ENCODE measurements at regions not wholly inside any gene's neighbourhood (a gene's known extent, or its start where the extent isn't known, plus 50 kb on each side); places are given as distances from the start of the nearest gene placed in this dataset.
"Not testable (repeated sequence)": the region's sequence is repeated elsewhere in the genome, so short reads cannot be mapped to it uniquely, and the experiment has no call there.

DNA sequence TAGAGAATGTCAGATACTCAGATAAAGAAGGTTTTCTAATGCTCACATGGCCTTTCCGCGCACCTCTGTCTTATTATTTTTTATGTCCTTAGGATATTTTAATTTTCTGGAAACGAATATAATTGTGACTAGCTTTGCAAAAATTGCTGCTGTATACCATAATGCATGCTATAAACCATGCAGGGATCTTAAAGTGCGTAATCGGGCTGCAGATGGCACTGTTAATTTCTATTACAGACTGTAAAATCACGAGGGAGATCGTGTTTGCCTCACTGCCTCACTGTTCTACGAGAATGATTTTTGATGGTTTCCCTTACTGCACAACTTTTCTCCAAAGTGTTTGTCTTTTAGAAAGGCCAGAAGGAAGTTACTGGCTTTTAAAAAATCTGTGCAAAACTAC, 356.1 kb downstream of the TUSC1 start:
- H3K4me3 ChIP-seq (ENCODE audit: low read depth, low read length), result no peak overlapping the region
- no peak for DNase-seq (ENCODE audit: low read depth)
- no peak for TF ChIP-seq CTCF (IDR thresholded peaks at IDR 0.05; ENCODE audit: insufficient read depth, low read depth, low read length, missing control alignments)

DNA sequence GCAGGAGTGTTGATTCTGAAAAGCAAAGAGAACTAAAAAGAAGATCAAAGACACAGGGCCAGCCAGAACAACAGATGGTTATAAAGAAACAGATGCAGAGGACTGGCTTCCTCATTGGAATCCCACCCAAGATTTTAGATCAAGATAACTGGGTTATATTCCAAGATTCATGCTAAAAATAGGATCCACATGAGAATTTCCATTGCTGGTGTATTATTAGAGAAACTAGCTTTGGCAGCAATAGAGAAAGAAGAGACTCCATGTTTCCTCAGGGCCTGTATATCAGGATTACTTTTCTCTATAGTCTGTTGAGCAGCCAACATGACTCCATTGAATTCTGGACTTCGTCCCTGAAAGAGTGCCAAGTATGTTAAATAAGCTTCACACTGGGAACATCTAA, 367.3 kb downstream of the TUSC1 start:
- no peak for TF ChIP-seq CTCF (IDR thresholded peaks at IDR 0.05; ENCODE audit: insufficient read depth, low read depth, low read length, missing control alignments)
- no peak overlapping the region for H3K4me3 ChIP-seq (ENCODE audit: low read depth, low read length)
- no peak for DNase-seq (ENCODE audit: low read depth)

DNA sequence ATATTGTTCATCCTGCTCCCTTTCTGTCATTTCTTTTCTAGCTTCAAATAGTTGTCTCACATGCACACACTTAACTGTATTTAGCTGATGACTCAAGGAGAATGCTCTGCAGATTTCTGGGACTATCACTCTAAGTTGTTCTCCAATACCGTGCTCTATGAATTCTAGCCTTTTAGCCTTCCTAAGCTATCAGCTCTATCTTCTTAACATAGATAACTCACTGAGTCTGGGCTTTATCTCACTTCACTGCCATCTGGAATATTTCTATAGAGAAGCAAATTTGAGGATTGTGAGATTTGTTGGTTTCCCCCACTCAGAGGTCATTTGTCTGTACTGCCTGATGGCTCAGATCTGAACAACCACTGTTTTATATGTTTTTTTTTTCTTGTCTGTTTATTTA, 369.7 kb downstream of the TUSC1 start:
- no peak overlapping the region for H3K4me3 ChIP-seq (ENCODE audit: low read depth, low read length)
- no peak for TF ChIP-seq CTCF (IDR thresholded peaks at IDR 0.05; ENCODE audit: insufficient read depth, low read depth, low read length, missing control alignments)
- DNase-seq (ENCODE audit: low read depth), result no peak

DNA sequence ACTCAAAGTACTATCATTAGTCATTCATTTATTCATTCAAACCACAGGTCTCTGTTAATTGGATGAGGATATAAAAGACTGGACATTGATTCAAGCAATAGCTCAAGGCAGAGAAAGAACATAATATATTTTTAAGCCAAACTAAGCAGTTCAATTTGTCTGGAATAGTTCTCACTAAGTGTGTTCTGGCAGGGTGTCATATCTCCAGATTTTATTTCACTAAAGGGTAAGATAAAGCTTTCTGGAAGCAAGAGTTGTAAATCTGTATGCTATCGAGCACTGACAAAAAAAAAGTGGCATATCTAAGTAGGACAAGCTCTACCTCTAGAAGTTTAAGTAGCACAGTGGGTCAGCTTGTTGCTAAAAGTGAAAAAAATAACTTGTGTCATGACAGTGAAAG, 375.6 kb downstream of the TUSC1 start:
- DNase-seq (ENCODE audit: low read depth), result no peak
- no peak overlapping the region for H3K4me3 ChIP-seq (ENCODE audit: low read depth, low read length)
- no peak for TF ChIP-seq CTCF (IDR thresholded peaks at IDR 0.05; ENCODE audit: insufficient read depth, low read depth, low read length, missing control alignments)

DNA sequence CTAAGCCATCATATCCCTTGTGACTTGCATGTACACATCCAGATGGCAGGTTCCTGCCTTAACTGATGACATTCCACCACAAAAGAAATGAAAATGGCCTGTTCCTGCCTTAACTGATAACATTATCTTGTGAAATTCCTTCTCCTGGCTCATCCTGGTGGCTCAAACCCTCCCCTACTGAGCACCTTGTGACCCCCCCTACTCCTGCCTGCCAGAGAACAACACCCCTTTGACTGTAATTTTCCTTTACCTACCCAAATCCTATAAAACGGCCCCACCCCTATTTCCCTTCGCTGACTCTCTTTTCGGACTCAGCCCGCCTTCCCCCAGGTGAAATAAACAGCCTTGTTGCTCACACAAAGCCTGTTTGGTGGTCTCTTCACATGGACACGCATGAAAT, 390.0 kb downstream of the TUSC1 start:
- H3K4me3 ChIP-seq (ENCODE audit: low read depth, low read length); DNase-seq (ENCODE audit: low read depth): not testable (repeated sequence)

GRCh38 chr9:25284365-25284764, 393.9 kb downstream of the TUSC1 start:
- no peak for TF ChIP-seq CTCF (IDR thresholded peaks at IDR 0.05; ENCODE audit: insufficient read depth, low read depth, low read length, missing control alignments)
- DNase-seq (ENCODE audit: low read depth), result no peak
- H3K4me3 ChIP-seq (ENCODE audit: low read depth, low read length), result no peak overlapping the region

GRCh38 chr9:25282946-25283345, 395.3 kb downstream of the TUSC1 start:
- no peak for TF ChIP-seq CTCF (IDR thresholded peaks at IDR 0.05; ENCODE audit: insufficient read depth, low read depth, low read length, missing control alignments)
- H3K4me3 ChIP-seq (ENCODE audit: low read depth, low read length), result no peak overlapping the region
- no peak for DNase-seq (ENCODE audit: low read depth)

- no peak for TF ChIP-seq CTCF (IDR thresholded peaks at IDR 0.05; ENCODE audit: insufficient read depth, low read depth, low read length, missing control alignments)
- no peak for DNase-seq (ENCODE audit: low read depth)
- H3K4me3 ChIP-seq (ENCODE audit: low read depth, low read length), result no peak overlapping the region
Measured at GRCh38 chr9:25261445-25261844, 416.8 kb downstream of the TUSC1 start.

All from GM12865 (cell line).